Natural killer cell (primary cell): ENCODE measurements at regions not wholly inside any gene's neighbourhood (a gene's known extent, or its start where the extent isn't known, plus 50 kb on each side); places are given as distances from the start of the nearest gene placed in this dataset.

Source experiments
- ATAC-seq, 3 donors: fragments of 150-1000 bp in 2 of 3; fragments of 200-7000 bp in 1 of 3; cut with Tn5 transposase; 1 replicate in 1 of 3; 2 replicates in 2 of 3; pipeline ENCODE4 v1.10.0; 2021; ENCODE audit warnings: mild to moderate bottlenecking in 2 of 3, moderate library complexity in 2 of 3
- DNase-seq, 2 donors: peaks; one replicate each; pipeline versions ENCODE4 v3.0.0 to v3.0.0-alpha.2; 2013 to 2021; ENCODE audit warnings: mixed read lengths in 1 of 2
- H3K27ac ChIP-seq: one replicate; pipeline ENCODE4 v1.5.1; 2013; ENCODE audit warnings: mild to moderate bottlenecking, low read length
- H3K27me3 ChIP-seq: one replicate; pipeline ENCODE4 v1.6.1; 2013; ENCODE audit warnings: low read length; ENCODE audit not compliant: control insufficient read depth, insufficient read depth
- H3K36me3 ChIP-seq: one replicate; pipeline ENCODE4 v1.6.1; 2013; ENCODE audit warnings: low read length; ENCODE audit not compliant: control insufficient read depth, insufficient read depth
- H3K4me1 ChIP-seq: one replicate; pipeline ENCODE4 v1.6.1; 2013; ENCODE audit warnings: low read length; ENCODE audit not compliant: control insufficient read depth, insufficient read depth
- H3K4me3 ChIP-seq: one replicate; pipeline ENCODE4 v1.5.1; 2013; ENCODE audit warnings: low read length
- H3K9me3 ChIP-seq: one replicate; pipeline ENCODE4 v1.6.1; 2013; ENCODE audit warnings: low read length; ENCODE audit not compliant: control insufficient read depth, insufficient read depth
- H3K27ac Mint-ChIP-seq, 2 donors: one replicate each; pipeline ENCODE4 v1.8.0; 2022; ENCODE audit warnings: mild to moderate bottlenecking in 2 of 2, mixed read lengths in 2 of 2, moderate library complexity in 1 of 2
- H3K27me3 Mint-ChIP-seq, 2 donors: one replicate each; pipeline ENCODE4 v1.8.0; 2022; ENCODE audit warnings: low read depth in 2 of 2, mixed read lengths in 2 of 2
- H3K36me3 Mint-ChIP-seq: one replicate; pipeline ENCODE4 v1.8.0; 2022; ENCODE audit warnings: mixed read lengths
- H3K4me1 Mint-ChIP-seq, 2 donors: one replicate each; pipeline ENCODE4 v1.8.0; 2022; ENCODE audit warnings: mixed read lengths in 2 of 2
- H3K4me3 Mint-ChIP-seq: one replicate; pipeline ENCODE4 v1.8.0; 2022; ENCODE audit warnings: mild to moderate bottlenecking, moderate library complexity, mixed read lengths
- H3K9me3 Mint-ChIP-seq, 2 donors: one replicate each; pipeline ENCODE4 v1.8.0; 2022; ENCODE audit warnings: mixed read lengths in 2 of 2
- CTCF ChIP-seq: fragments of 200-600 bp; IDR thresholded peaks from one replicate; pipeline ENCODE4 v1.8.0; 2022; ENCODE audit warnings: antibody characterized with exemption
- WGBS: methylation state at CpG from one replicate; pipeline ENCODE4 v1.1.7; 2013; ENCODE audit warnings: missing lambda C conversion rate; ENCODE audit not compliant: insufficient coverage; 5-methylcytosine and 5-hydroxymethylcytosine counted together
- intact Hi-C: fragments of 100-400 bp; cut with micrococcal nuclease; formaldehyde crosslinking; loops from one replicate; pipeline ENCODE4 v1.14.2; 2022

GRCh38 chr10:3605882-3606281 is 179.1 kb downstream of the KLF6 start:
- H3K9me3 ChIP-seq, result peaks cover 6% of the 10 kb centered on the region
- ATAC-seq, result no peak

GRCh38 chr10:3595736-3596135 is 189.3 kb downstream of the KLF6 start:
- H3K4me1 ChIP-seq, result no peaks in the 10 kb centered on the region
- intact Hi-C loops, result no loop called here
- DNase-seq, result no peak
- H3K36me3 Mint-ChIP-seq, result no peaks in the 10 kb centered on the region
- H3K4me1 Mint-ChIP-seq, result no peaks in the 10 kb centered on the region
- H3K27me3 ChIP-seq, result no peaks in the 10 kb centered on the region
- no peaks in the 10 kb centered on the region for H3K9me3 Mint-ChIP-seq
- no peak overlapping the region for H3K4me3 Mint-ChIP-seq
- TF ChIP-seq CTCF, result no peak
- H3K4me3 ChIP-seq, result no peak overlapping the region
- H3K27me3 Mint-ChIP-seq, result peaks cover 9 to 46% of the 10 kb centered on the region in 2 donors
- no peaks in the 10 kb centered on the region for H3K36me3 ChIP-seq
- ATAC-seq, result no peak
- 88% methylated on average over 8 of the region's 9 CpGs for WGBS
- no peak overlapping the region for H3K27ac Mint-ChIP-seq
- no peak overlapping the region for H3K27ac ChIP-seq
- no peaks in the 10 kb centered on the region for H3K9me3 ChIP-seq

More at GRCh38 chr10:3605882-3606281, 179.1 kb downstream of the KLF6 start:
- H3K4me1 ChIP-seq, result no peaks in the 10 kb centered on the region
- H3K36me3 Mint-ChIP-seq, result peaks cover 33% of the 10 kb centered on the region
- intact Hi-C loops, result no loop called here
- peaks cover 2% of the 10 kb centered on the region for H3K27me3 ChIP-seq
- DNase-seq, result no peak
- H3K9me3 Mint-ChIP-seq, result peaks cover 9 to 13% of the 10 kb centered on the region in 2 donors
- no peak overlapping the region for H3K4me3 ChIP-seq
- no peaks in the 10 kb centered on the region for H3K4me1 Mint-ChIP-seq
- 100% methylated on average over 1 of the region's 2 CpGs for WGBS
- H3K4me3 Mint-ChIP-seq, result no peak overlapping the region
- no peak overlapping the region for H3K27ac Mint-ChIP-seq
- H3K27me3 Mint-ChIP-seq, result peaks cover 16 to 24% of the 10 kb centered on the region in 2 donors
- H3K36me3 ChIP-seq, result no peaks in the 10 kb centered on the region
- no peak overlapping the region for H3K27ac ChIP-seq
- no peak for TF ChIP-seq CTCF

DNA sequence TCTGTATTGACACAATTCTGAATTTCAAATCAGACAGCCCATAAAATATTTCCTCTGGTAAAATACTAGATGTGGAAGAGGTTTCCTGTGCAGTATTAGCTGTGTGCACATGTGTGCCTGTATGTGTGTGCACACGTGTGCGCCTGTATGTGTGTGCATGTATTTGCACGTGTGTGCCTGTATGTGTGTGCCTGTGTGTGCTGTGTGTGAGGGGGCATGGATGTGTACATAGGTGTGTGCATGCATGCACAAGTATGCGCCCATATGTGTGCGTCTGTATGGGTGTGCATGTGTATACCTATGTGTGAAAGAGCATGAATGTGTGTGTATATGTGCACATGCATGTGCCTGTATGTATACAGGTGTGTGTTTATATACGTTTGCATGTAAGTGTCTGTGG is 191.4 kb downstream of the KLF6 start:
- H3K27ac ChIP-seq, result no peak overlapping the region
- H3K27me3 ChIP-seq, result no peaks in the 10 kb centered on the region
- H3K9me3 ChIP-seq, result no peaks in the 10 kb centered on the region
- TF ChIP-seq CTCF, result no peak
- Mint-ChIP-seq H3K27ac (no peak overlapping the region), H3K36me3 (no peaks in the 10 kb centered on the region), H3K27me3 (peaks cover 14 to 39% of the 10 kb centered on the region in 2 donors), H3K9me3 (no peaks in the 10 kb centered on the region), H3K4me1 (no peaks in the 10 kb centered on the region), H3K4me3 (no peak overlapping the region)
- no peaks in the 10 kb centered on the region for H3K4me1 ChIP-seq
- intact Hi-C loops, result no loop called here
- ATAC-seq (no peak), DNase-seq (no peak)
- H3K4me3 ChIP-seq, result no peak overlapping the region
- H3K36me3 ChIP-seq, result no peaks in the 10 kb centered on the region
- 94% methylated on average over 6 of the region's 6 CpGs for WGBS

- Mint-ChIP-seq H3K36me3 (no peaks in the 10 kb centered on the region), H3K9me3 (no peaks in the 10 kb centered on the region), H3K27ac (no peak overlapping the region), H3K4me3 (no peak overlapping the region), H3K4me1 (no peaks in the 10 kb centered on the region), H3K27me3 (peaks cover 22 to 47% of the 10 kb centered on the region in 2 donors)
- no peak for TF ChIP-seq CTCF
- DNase-seq, result no peak
- 89% methylated on average over 6 of the region's 7 CpGs for WGBS
- intact Hi-C loops, result no loop called here
- no peak overlapping the region for H3K27ac ChIP-seq
- peak in 1 of 3 donors; percentile 83 for ATAC-seq
- H3K36me3 ChIP-seq, result no peaks in the 10 kb centered on the region
- H3K4me1 ChIP-seq, result no peaks in the 10 kb centered on the region
- no peaks in the 10 kb centered on the region for H3K9me3 ChIP-seq
- H3K4me3 ChIP-seq, result no peak overlapping the region
- H3K27me3 ChIP-seq, result peaks cover 2% of the 10 kb centered on the region
Observed at GRCh38 chr10:3592424-3592823, 192.6 kb downstream of the KLF6 start.
